Thyroid gland (tissue), 4 donors: ENCODE measurements at regions not wholly inside any gene's neighbourhood (a gene's known extent, or its start where the extent isn't known, plus 50 kb on each side); places are given as distances from the start of the nearest gene placed in this dataset.

Experiments used
- POLR2A ChIP-seq, 2 donors: fragments of 450-650 bp; IDR thresholded peaks; one replicate each; pipeline ENCODE4 v1.6.1; 2017; ENCODE audit warnings: antibody characterized with exemption in 2 of 2, mild to moderate bottlenecking in 2 of 2, moderate library complexity in 1 of 2
- TF ChIP-seq, protein P1 (sequence below), 6 experiments: fragments of 200-600 bp in 3 of 6; fragments of 450-650 bp in 3 of 6; sonication (generic) in 3 of 6; IDR thresholded peaks; one replicate each; pipeline ENCODE4 v1.5.1; 2016 to 2019; ENCODE audit warnings: antibody characterized with exemption in 6 of 6, mild to moderate bottlenecking in 2 of 6, inconsistent platforms in 1 of 6, moderate library complexity in 1 of 6

DNA sequence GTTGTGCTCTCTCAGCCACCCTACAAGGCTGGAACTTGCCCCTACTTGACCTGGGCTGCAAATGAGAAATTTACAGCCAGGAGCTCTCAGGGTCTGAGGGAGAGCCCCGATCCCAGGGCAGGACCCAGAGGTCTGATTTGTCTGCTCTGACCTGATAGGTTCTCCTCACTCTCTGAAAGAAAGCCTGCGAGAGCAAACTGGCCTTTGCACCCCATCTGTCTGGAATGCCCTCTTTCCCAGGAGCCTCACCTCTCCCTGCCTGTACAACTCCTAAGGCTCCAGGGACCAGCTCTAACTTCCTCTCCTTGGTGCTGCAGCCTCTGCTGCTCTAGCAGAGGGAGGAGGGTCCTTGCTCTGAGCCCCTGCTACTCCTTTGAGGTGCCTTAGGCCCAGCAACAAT is 137.8 kb downstream of the UQCRFS1 start:
- TF ChIP-seq, protein P1, sequence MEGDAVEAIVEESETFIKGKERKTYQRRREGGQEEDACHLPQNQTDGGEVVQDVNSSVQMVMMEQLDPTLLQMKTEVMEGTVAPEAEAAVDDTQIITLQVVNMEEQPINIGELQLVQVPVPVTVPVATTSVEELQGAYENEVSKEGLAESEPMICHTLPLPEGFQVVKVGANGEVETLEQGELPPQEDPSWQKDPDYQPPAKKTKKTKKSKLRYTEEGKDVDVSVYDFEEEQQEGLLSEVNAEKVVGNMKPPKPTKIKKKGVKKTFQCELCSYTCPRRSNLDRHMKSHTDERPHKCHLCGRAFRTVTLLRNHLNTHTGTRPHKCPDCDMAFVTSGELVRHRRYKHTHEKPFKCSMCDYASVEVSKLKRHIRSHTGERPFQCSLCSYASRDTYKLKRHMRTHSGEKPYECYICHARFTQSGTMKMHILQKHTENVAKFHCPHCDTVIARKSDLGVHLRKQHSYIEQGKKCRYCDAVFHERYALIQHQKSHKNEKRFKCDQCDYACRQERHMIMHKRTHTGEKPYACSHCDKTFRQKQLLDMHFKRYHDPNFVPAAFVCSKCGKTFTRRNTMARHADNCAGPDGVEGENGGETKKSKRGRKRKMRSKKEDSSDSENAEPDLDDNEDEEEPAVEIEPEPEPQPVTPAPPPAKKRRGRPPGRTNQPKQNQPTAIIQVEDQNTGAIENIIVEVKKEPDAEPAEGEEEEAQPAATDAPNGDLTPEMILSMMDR (IDR thresholded peaks at IDR 0.05), result no peak
- TF ChIP-seq POLR2A (IDR thresholded peaks at IDR 0.05), result no peak
